Keratinocyte (primary cell): ENCODE measurements at regions not wholly inside any gene's neighbourhood (a gene's known extent, or its start where the extent isn't known, plus 50 kb on each side); places are given as distances from the start of the nearest gene placed in this dataset.

ENCODE experiments used
- DNase-seq: peaks from one replicate; pipeline ENCODE4 v3.0.0-alpha.2; 2011; ENCODE audit warnings: low read depth, missing footprints, low spot score
- FAIRE-seq: peaks from 2 replicates; lab custom pipeline; 2011; peaks lifted over from hg19 to GRCh38; lab: Jason Lieb, UNC
- H2AFZ ChIP-seq: 2 replicates; pipeline ENCODE4 v1.6.0; 2012; ENCODE audit warnings: low read length, control low read depth, inconsistent platforms; ENCODE audit not compliant: control insufficient read depth
- H3K27ac ChIP-seq: 2 replicates; pipeline ENCODE4 v1.5.1; 2011; ENCODE audit warnings: low read length; ENCODE audit not compliant: control insufficient read depth, insufficient read depth
- H3K27me3 ChIP-seq: 3 replicates; pipeline ENCODE4 v1.6.0; 2011; ENCODE audit warnings: low read length; ENCODE audit not compliant: control insufficient read depth, insufficient read depth; ENCODE audit errors: extremely low read depth
- H3K36me3 ChIP-seq, 2 experiments: 2 replicates in 1 of 2; 3 replicates in 1 of 2; pipeline ENCODE4 v1.5.1; 2011; ENCODE audit warnings: low read length in 2 of 2, mild to moderate bottlenecking in 1 of 2; ENCODE audit not compliant: control insufficient read depth in 2 of 2, insufficient read depth in 2 of 2; ENCODE audit errors: extremely low read depth in 1 of 2
- H3K4me1 ChIP-seq: 3 replicates; pipeline ENCODE4 v1.5.1; 2011; ENCODE audit warnings: low read length; ENCODE audit not compliant: control insufficient read depth, insufficient read depth; ENCODE audit errors: extremely low read depth
- H3K4me2 ChIP-seq: 3 replicates; pipeline ENCODE4 v1.6.0; 2011; ENCODE audit warnings: low read depth, low read length; ENCODE audit not compliant: control insufficient read depth, insufficient read depth; ENCODE audit errors: extremely low read depth
- H3K4me3 ChIP-seq, 3 experiments: fragments of 200-600 bp in 1 of 3; sonication (generic) in 1 of 3; 2 replicates in 2 of 3; 3 replicates in 1 of 3; pipeline ENCODE4 v1.5.1; 2011 to 2016; ENCODE audit warnings: low read length in 3 of 3, mild to moderate bottlenecking in 3 of 3, control low read depth in 2 of 3, inconsistent platforms in 1 of 3, low read depth in 1 of 3, mixed read lengths in 1 of 3, mixed run types in 1 of 3, moderate library complexity in 1 of 3; ENCODE audit not compliant: control insufficient read depth in 2 of 3, insufficient read depth in 2 of 3; ENCODE audit errors: extremely low read depth in 1 of 3
- H3K79me2 ChIP-seq: 2 replicates; pipeline ENCODE4 v1.6.0; 2012; ENCODE audit warnings: low read length; ENCODE audit not compliant: control insufficient read depth, insufficient read depth
- H3K9ac ChIP-seq: 3 replicates; pipeline ENCODE4 v1.6.0; 2011; ENCODE audit warnings: low read length; ENCODE audit not compliant: control insufficient read depth, insufficient read depth; ENCODE audit errors: extremely low read depth
- H3K9me1 ChIP-seq: 3 replicates; pipeline ENCODE4 v1.6.0; 2011; ENCODE audit warnings: low read length; ENCODE audit not compliant: control insufficient read depth, insufficient read depth; ENCODE audit errors: extremely low read depth
- H3K9me3 ChIP-seq: 2 replicates; pipeline ENCODE4 v1.5.1; 2012; ENCODE audit warnings: low read depth, low read length; ENCODE audit not compliant: control insufficient read depth
- H4K20me1 ChIP-seq: 3 replicates; pipeline ENCODE4 v1.6.0; 2011; ENCODE audit warnings: low read length; ENCODE audit not compliant: control insufficient read depth, insufficient read depth; ENCODE audit errors: extremely low read depth
- EZH2 ChIP-seq: IDR thresholded peaks from one replicate; pipeline ENCODE4 v1.6.1; 2012; ENCODE audit warnings: inconsistent platforms, mild to moderate bottlenecking, low read length, moderate library complexity
- dilution Hi-C: fragments of 300-500 bp; cut with MboI; formaldehyde crosslinking; loops from one replicate; pipeline ENCODE4 v1.7.0; 2020; ENCODE audit warnings: low sequenced_read_pairs; ENCODE audit not compliant: extremely low pct_ligation_motif_present
- TF ChIP-seq, protein P1 (sequence below), 3 experiments: IDR thresholded peaks in 1 of 3; conservative IDR thresholded peaks in 1 of 3; optimal IDR thresholded peaks in 1 of 3; 2 replicates in 2 of 3; 3 replicates in 1 of 3; pipeline versions ENCODE3 to v1.5.1; 2011; ENCODE audit warnings: low read length in 3 of 3, mild to moderate bottlenecking in 3 of 3, moderate library complexity in 2 of 3, control low read depth in 1 of 3, inconsistent platforms in 1 of 3; ENCODE audit not compliant: insufficient read depth in 2 of 3; ENCODE audit errors: extremely low read depth in 1 of 3

GRCh38 chr4:24211856-24212255, 322.0 kb upstream of the PPARGC1A start:
- H3K27me3 ChIP-seq = no peaks in the 10 kb centered on the region
- no peaks in the 10 kb centered on the region for H3K36me3 ChIP-seq
- H3K4me3 ChIP-seq = no peak overlapping the region
- dilution Hi-C loops = no loop called here
- H3K79me2 ChIP-seq = no peaks in the 10 kb centered on the region
- H2AFZ ChIP-seq = no peak overlapping the region
- DNase-seq (no peak), FAIRE-seq (no peak)
- no peak overlapping the region for H3K4me2 ChIP-seq
- no peaks in the 10 kb centered on the region for H3K9me3 ChIP-seq
- H3K9ac ChIP-seq = no peak overlapping the region
- H3K27ac ChIP-seq = no peak overlapping the region
- TF ChIP-seq, protein P1, sequence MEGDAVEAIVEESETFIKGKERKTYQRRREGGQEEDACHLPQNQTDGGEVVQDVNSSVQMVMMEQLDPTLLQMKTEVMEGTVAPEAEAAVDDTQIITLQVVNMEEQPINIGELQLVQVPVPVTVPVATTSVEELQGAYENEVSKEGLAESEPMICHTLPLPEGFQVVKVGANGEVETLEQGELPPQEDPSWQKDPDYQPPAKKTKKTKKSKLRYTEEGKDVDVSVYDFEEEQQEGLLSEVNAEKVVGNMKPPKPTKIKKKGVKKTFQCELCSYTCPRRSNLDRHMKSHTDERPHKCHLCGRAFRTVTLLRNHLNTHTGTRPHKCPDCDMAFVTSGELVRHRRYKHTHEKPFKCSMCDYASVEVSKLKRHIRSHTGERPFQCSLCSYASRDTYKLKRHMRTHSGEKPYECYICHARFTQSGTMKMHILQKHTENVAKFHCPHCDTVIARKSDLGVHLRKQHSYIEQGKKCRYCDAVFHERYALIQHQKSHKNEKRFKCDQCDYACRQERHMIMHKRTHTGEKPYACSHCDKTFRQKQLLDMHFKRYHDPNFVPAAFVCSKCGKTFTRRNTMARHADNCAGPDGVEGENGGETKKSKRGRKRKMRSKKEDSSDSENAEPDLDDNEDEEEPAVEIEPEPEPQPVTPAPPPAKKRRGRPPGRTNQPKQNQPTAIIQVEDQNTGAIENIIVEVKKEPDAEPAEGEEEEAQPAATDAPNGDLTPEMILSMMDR (optimal IDR thresholded peaks at IDR 0.05 in 1 of 3, IDR thresholded peaks at IDR 0.05 in 1 of 3, conservative IDR thresholded peaks at IDR 0.05 in 1 of 3; ENCODE audit: extremely low read depth in 1 of 3, insufficient read depth in 2 of 3, low read length in 3 of 3) = no peak
- TF ChIP-seq EZH2 = no peak
- no peaks in the 10 kb centered on the region for H3K4me1 ChIP-seq
- no peaks in the 10 kb centered on the region for H3K9me1 ChIP-seq
- no peaks in the 10 kb centered on the region for H4K20me1 ChIP-seq

DNA sequence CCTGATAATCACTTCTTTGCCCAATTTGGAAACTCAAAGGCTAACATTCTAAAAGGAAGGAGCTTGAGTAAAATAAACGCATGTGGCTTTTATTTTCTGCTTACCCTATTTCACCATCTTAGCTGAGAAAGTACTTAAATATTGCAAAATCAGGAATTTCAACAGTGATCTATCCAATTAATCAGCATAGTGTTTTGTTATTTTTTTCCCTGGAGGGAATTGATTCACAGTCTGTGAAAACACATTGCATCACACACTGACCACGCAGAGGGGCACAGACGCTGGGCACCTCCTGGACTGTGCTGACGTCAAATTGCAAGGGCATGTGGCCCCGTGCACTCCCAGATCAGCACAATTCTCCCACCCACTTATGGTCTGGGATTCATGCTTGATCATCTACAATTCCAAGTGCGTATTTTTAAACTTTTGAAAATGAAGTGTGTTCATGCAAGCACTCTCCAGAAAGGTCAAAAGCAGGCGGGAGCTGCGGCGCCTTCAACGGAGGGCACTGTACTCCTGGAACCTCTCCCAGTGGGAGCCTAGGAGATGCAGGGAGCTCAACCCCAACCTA, 320.6 kb upstream of the PPARGC1A start:
- Histone ChIP-seq H3K9ac (no peak overlapping the region), H3K36me3 (no peaks in the 10 kb centered on the region), H4K20me1 (no peaks in the 10 kb centered on the region), H3K4me1 (no peaks in the 10 kb centered on the region), H3K27ac (no peak overlapping the region), H2AFZ (no peak overlapping the region), H3K27me3 (no peaks in the 10 kb centered on the region), H3K4me3 (no peak overlapping the region), H3K79me2 (no peaks in the 10 kb centered on the region), H3K4me2 (no peak overlapping the region), H3K9me3 (no peaks in the 10 kb centered on the region), H3K9me1 (no peaks in the 10 kb centered on the region)
- FAIRE-seq = no peak
- TF ChIP-seq, protein P1 (optimal IDR thresholded peaks at IDR 0.05 in 1 of 3, IDR thresholded peaks at IDR 0.05 in 1 of 3, conservative IDR thresholded peaks at IDR 0.05 in 1 of 3; ENCODE audit: extremely low read depth in 1 of 3, insufficient read depth in 2 of 3, low read length in 3 of 3) = no peak
- no peak for TF ChIP-seq EZH2
- DNase-seq = no peak
- dilution Hi-C loops = no loop called here
